K562 (cell line): ENCODE measurements at regions not wholly inside any gene's neighbourhood (a gene's known extent, or its start where the extent isn't known, plus 50 kb on each side); places are given as distances from the start of the nearest gene placed in this dataset.
A peak's percentile ranks its signal among the peaks of the same experiment; 100 is the strongest.

ENCODE experiments used
- ARID3B ChIP-seq: fragments of 250-450 bp; sonication (Bioruptor Pico); IDR thresholded peaks from 2 replicates; pipeline ENCODE4 v1.4.0; 2020; ENCODE audit warnings: borderline replicate concordance
- BACH1 ChIP-seq: fragments of 200-800 bp; sonication (Bioruptor generic); IDR thresholded peaks from 2 replicates; pipeline ENCODE4 v1.6.1; 2016; ENCODE audit warnings: missing genetic modification characterization, missing compliant biosample characterization
- E2F4 ChIP-seq: sonication (generic); formaldehyde crosslinking; IDR thresholded peaks from 2 replicates; pipeline ENCODE4 v1.8.0; 2022; ENCODE audit warnings: mild to moderate bottlenecking, low read depth, missing genetic modification reagents
- FOXM1 ChIP-seq, 2 experiments: fragments of 450-650 bp in 1 of 2; sonication (generic) in 1 of 2; formaldehyde crosslinking in 1 of 2; IDR thresholded peaks; 2 replicates each; pipeline versions ENCODE4 v1.6.1 to v1.9.0; 2017 to 2022; ENCODE audit warnings: low read depth in 2 of 2, mild to moderate bottlenecking in 2 of 2, missing genetic modification reagents in 1 of 2, moderate library complexity in 1 of 2
- LARP7 ChIP-seq: fragments of 450-650 bp; IDR thresholded peaks from 2 replicates; pipeline ENCODE4 v1.6.1; 2016
- NFIC ChIP-seq: fragments of 450-650 bp; IDR thresholded peaks from 2 replicates; pipeline ENCODE4 v1.6.1; 2017; ENCODE audit warnings: mild to moderate bottlenecking, inconsistent platforms
- NRF1 ChIP-seq, 2 experiments: fragments of 450-650 bp; IDR thresholded peaks in 1 of 2; conservative IDR thresholded peaks in 1 of 2; 2 replicates each; pipeline ENCODE4 v1.6.1; 2014; ENCODE audit warnings: mild to moderate bottlenecking in 2 of 2
- POLR2G ChIP-seq: fragments of 200-400 bp; formaldehyde crosslinking; IDR thresholded peaks from 2 replicates; pipeline ENCODE4 v1.6.1; 2017; ENCODE audit warnings: low read depth, mild to moderate bottlenecking, antibody characterized with exemption, low read length, moderate library complexity
- POLR3A ChIP-seq: IDR thresholded peaks from 2 replicates; pipeline ENCODE4 v1.6.1; 2011; ENCODE audit warnings: borderline replicate concordance, mild to moderate bottlenecking, moderate library complexity; ENCODE audit not compliant: insufficient read length, insufficient read depth; ENCODE audit errors: extremely low read depth
- PTTG1 ChIP-seq: fragments of 450-650 bp; IDR thresholded peaks from 2 replicates; pipeline ENCODE4 v1.6.1; 2016; ENCODE audit warnings: low read depth, mild to moderate bottlenecking, missing genetic modification characterization, missing compliant biosample characterization
- RBFOX2 ChIP-seq: fragments of 200-400 bp; formaldehyde crosslinking; IDR thresholded peaks from 2 replicates; pipeline ENCODE4 v1.6.1; 2017; ENCODE audit warnings: low read depth, mild to moderate bottlenecking, low read length, moderate library complexity
- TAF9B ChIP-seq: fragments of 450-650 bp; IDR thresholded peaks from 2 replicates; pipeline ENCODE4 v1.6.1; 2018; ENCODE audit warnings: mild to moderate bottlenecking; ENCODE audit not compliant: partially characterized antibody
- TSC22D4 ChIP-seq: fragments of 450-650 bp; IDR thresholded peaks from 2 replicates; pipeline ENCODE4 v1.6.1; 2016; ENCODE audit warnings: missing genetic modification characterization, missing biosample characterization, control low read depth
- ZBTB2 ChIP-seq: fragments of 450-650 bp; IDR thresholded peaks from 2 replicates; pipeline ENCODE4 v1.6.1; 2016; ENCODE audit warnings: antibody characterized with exemption
- ZBTB43 ChIP-seq: sonication (generic); formaldehyde crosslinking; IDR thresholded peaks from 2 replicates; pipeline ENCODE4 v1.8.0; 2023; ENCODE audit warnings: mild to moderate bottlenecking, missing genetic modification reagents
- ZBTB8A ChIP-seq: fragments of 450-650 bp; IDR thresholded peaks from 2 replicates; pipeline ENCODE4 v1.6.1; 2018; ENCODE audit warnings: mild to moderate bottlenecking, moderate library complexity; ENCODE audit not compliant: partially characterized antibody
- ZFP1 ChIP-seq: fragments of 450-650 bp; formaldehyde crosslinking; IDR thresholded peaks from 2 replicates; pipeline ENCODE4 v1.4.0; 2020; ENCODE audit warnings: mild to moderate bottlenecking, mixed read lengths
- ZFX ChIP-seq: sonication (generic); formaldehyde crosslinking; IDR thresholded peaks from 2 replicates; pipeline ENCODE4 v1.8.0; 2022; ENCODE audit warnings: mild to moderate bottlenecking, missing genetic modification reagents, moderate library complexity
- ZNF12 ChIP-seq: sonication (generic); formaldehyde crosslinking; IDR thresholded peaks from 2 replicates; pipeline ENCODE4 v1.4.0; 2020; ENCODE audit warnings: mild to moderate bottlenecking, missing genetic modification reagents
- ZNF232 ChIP-seq: sonication (generic); formaldehyde crosslinking; IDR thresholded peaks from 2 replicates; pipeline ENCODE4 v1.8.0; 2022; ENCODE audit warnings: mild to moderate bottlenecking, missing genetic modification reagents
- ZNF512 ChIP-seq: IDR thresholded peaks from 2 replicates; pipeline ENCODE4 v1.6.1; 2016; ENCODE audit warnings: missing genetic modification characterization, missing compliant biosample characterization

- TF ChIP-seq ZNF232 (CRISPR knock-in tag) = no peak
- TF ChIP-seq LARP7 = no peak
- peak; percentile 76 for TF ChIP-seq NFIC
- TF ChIP-seq ZNF512 (tag) = no peak
- TF ChIP-seq POLR3A = no peak
- TF ChIP-seq TAF9B = peak; percentile 17
- 0 out of 2 replicates have a peak, but pooled peaks have one; percentile 30 for TF ChIP-seq ZFX
- TF ChIP-seq BACH1 = 0 out of 2 replicates have a peak, but pooled peaks have one; percentile 20
- TF ChIP-seq ZBTB2 = no peak
- TF ChIP-seq ZFP1 (CRISPR knock-in tag) = no peak
- TF ChIP-seq ARID3B (CRISPR knock-in tag) = no peak
- no peak for TF ChIP-seq E2F4 (CRISPR knock-in tag)
- TF ChIP-seq ZNF12 (CRISPR knock-in tag) = no peak
- TF ChIP-seq TSC22D4 (tag) = no peak
- TF ChIP-seq NRF1 (conservative IDR thresholded peaks at IDR 0.05 in 1 of 2, IDR thresholded peaks at IDR 0.05 in 1 of 2) = peak in 1 of 2 experiments; percentile 29; a peak in 1 of 4 replicates
- no peak for TF ChIP-seq ZBTB43
- TF ChIP-seq ZBTB8A = no peak
- TF ChIP-seq POLR2G = no peak
- no peak for TF ChIP-seq RBFOX2
- TF ChIP-seq FOXM1 (IDR thresholded peaks at IDR 0.05; ENCODE audit: low read depth) = 0 out of 2 replicates have a peak, but pooled peaks have one; percentile 10
- no peak for TF ChIP-seq FOXM1 (CRISPR knock-in tag; IDR thresholded peaks at IDR 0.05; ENCODE audit: low read depth)
- no peak for TF ChIP-seq PTTG1 (tag)
Observed at GRCh38 chr20:53750827-53751619, 157.4 kb upstream of the ZNF217 start (continued).
